ENCODE measurements at regions not wholly inside any gene's neighbourhood (a gene's known extent, or its start where the extent isn't known, plus 50 kb on each side); places are given as distances from the start of the nearest gene placed in this dataset.

GRCh38 chr20:4507288-4507719 is 179.0 kb upstream of the PRNP start:
- TF ChIP-seq POLR2A (IDR thresholded peaks at IDR 0.05; ENCODE audit: low read depth, low read length) (no peak), POLR2AphosphoS5 (IDR thresholded peaks at IDR 0.05; ENCODE audit: low read depth, low read length) (no peak), TAF1 (IDR thresholded peaks at IDR 0.05; ENCODE audit: low read depth, low read length) (no peak), PAX5 (IDR thresholded peaks at IDR 0.05; ENCODE audit: insufficient read depth, low read length, severe bottlenecking) (no peak), SPI1 (IDR thresholded peaks at IDR 0.05; ENCODE audit: low read depth, low read length) (no peak), POU2F2 (IDR thresholded peaks at IDR 0.05; ENCODE audit: low read depth, low read length) (no peak)
